GM23338 (cell line): ENCODE measurements at regions not wholly inside any gene's neighbourhood (a gene's known extent, or its start where the extent isn't known, plus 50 kb on each side); places are given as distances from the start of the nearest gene placed in this dataset.

Experiments used
- CREB1 ChIP-seq: fragments of 250-450 bp; sonication (Bioruptor Pico); IDR thresholded peaks from 2 replicates; pipeline ENCODE4 v1.5.0; 2020; ENCODE audit warnings: low read depth, mild to moderate bottlenecking, moderate library complexity
- CTCF ChIP-seq, 2 experiments: fragments of 200-600 bp in 1 of 2; sonication (generic) in 1 of 2; conservative IDR thresholded peaks; 2 replicates each; pipeline versions ENCODE4 v1.5.1 to v1.6.1; 2016 to 2017; ENCODE audit warnings: antibody characterized with exemption in 2 of 2, low read depth in 2 of 2, mild to moderate bottlenecking in 2 of 2, moderate library complexity in 1 of 2
- EZH2 ChIP-seq: fragments of 200-600 bp; sonication (generic); IDR thresholded peaks from one replicate; pipeline ENCODE4 v1.8.0; 2017; ENCODE audit warnings: antibody characterized with exemption, mild to moderate bottlenecking, low read depth; ENCODE audit not compliant: unreplicated experiment
- EZH2phosphoT487 ChIP-seq: fragments of 200-600 bp; sonication (generic); IDR thresholded peaks from one replicate; pipeline ENCODE4 v1.8.1; 2018; ENCODE audit warnings: antibody characterized with exemption; ENCODE audit not compliant: unreplicated experiment
- NANOG ChIP-seq: IDR thresholded peaks from 2 replicates; pipeline ENCODE4 v1.6.1; 2016; ENCODE audit warnings: antibody characterized with exemption, borderline replicate concordance
- POLR2AphosphoS5 ChIP-seq: IDR thresholded peaks from 2 replicates; pipeline ENCODE4 v1.6.1; 2016; ENCODE audit warnings: antibody characterized with exemption, low read depth
- REST ChIP-seq: IDR thresholded peaks from one replicate; pipeline ENCODE4 v1.6.1; 2018; ENCODE audit warnings: antibody characterized with exemption; ENCODE audit not compliant: unreplicated experiment
- STAT1 ChIP-seq: IDR thresholded peaks from one replicate; pipeline ENCODE4 v1.6.1; 2016; ENCODE audit warnings: antibody characterized with exemption; ENCODE audit not compliant: unreplicated experiment
- ZNF462 ChIP-seq: fragments of 250-450 bp; sonication (Bioruptor Pico); IDR thresholded peaks from 2 replicates; pipeline ENCODE4 v1.5.0; 2020; ENCODE audit warnings: mild to moderate bottlenecking, moderate library complexity

- TF ChIP-seq EZH2 (no peak), CTCF (conservative IDR thresholded peaks at IDR 0.05; ENCODE audit: low read depth in 2 of 2) (no peak), REST (no peak), ZNF462 (CRISPR knock-in tag) (no peak), EZH2phosphoT487 (no peak), POLR2AphosphoS5 (no peak), CREB1 (CRISPR knock-in tag) (no peak), STAT1 (no peak), NANOG (no peak)
These were observed 95.0 kb upstream of the UBQLN2 start for GRCh38 chrX:56468441-56468840.
